GM19452 (cell line): ENCODE measurements at regions not wholly inside any gene's neighbourhood (a gene's known extent, or its start where the extent isn't known, plus 50 kb on each side); places are given as distances from the start of the nearest gene placed in this dataset.

Experiments used
- ATAC-seq: cut with Tn5 transposase; IDR thresholded peaks from one replicate; pipeline ENCODE4 v1.9.1; 2021; ENCODE audit not compliant: unreplicated experiment

DNA sequence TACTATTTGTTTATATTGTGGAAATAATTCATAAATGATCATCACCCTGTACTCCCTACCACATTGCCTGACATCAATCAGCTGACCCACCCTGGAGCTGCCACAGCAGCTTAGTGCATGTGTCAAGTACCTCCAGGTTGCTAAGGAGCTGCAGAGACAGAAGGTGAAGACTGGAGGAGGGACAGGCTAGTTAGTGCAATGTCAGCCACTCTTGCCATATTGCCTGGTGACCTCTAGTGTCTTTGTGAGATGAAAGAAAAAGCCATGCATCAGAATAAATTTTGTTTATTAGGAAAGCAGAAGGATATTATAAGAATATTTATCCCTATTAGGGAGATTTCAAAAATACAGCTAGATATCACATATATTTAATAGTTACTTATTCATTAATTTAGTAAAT, 243.9 kb upstream of the FAT4 start:
- ATAC-seq = no peak

DNA sequence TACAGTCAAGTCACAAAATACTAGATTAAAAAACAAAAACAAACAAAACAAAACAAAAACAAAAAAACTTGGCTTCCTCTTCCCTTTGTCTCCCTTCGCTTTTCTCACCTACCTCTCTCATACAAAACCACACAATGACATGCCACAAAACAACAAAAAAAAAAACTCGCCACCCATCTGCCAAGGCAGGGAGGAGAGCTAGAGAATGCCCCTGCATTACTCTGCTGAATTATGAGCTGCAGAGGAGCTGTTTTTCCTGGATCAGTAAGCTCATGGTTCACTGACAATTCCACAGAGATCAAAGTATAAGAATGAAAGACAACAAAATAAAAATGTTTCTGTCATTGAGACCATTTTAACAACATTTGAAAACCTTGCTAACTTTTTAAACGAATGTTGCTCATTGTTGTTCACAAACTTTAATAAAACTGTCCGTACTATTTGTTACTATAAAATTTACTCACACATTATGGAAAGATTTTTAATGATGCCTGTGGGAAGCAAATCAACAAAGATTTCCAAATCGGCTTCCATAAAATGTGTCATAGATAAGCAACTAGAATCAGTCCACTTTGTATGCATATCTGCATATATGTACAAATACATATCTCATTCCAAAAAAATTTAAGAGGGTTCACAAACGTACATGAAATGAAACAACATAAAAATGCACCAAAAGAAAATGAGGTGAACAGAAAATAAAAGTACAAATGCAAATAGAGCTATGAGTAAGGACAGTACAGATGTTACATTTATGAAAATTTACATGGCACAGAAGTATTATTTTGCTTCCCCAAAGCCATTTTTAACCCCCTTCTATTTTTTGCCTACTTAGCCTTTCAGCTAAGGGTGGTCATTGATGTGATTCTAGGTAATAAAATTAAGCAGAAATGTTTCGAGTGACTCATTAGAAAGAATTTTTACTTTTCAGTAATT, 252.4 kb upstream of the FAT4 start:
- no peak for ATAC-seq

DNA sequence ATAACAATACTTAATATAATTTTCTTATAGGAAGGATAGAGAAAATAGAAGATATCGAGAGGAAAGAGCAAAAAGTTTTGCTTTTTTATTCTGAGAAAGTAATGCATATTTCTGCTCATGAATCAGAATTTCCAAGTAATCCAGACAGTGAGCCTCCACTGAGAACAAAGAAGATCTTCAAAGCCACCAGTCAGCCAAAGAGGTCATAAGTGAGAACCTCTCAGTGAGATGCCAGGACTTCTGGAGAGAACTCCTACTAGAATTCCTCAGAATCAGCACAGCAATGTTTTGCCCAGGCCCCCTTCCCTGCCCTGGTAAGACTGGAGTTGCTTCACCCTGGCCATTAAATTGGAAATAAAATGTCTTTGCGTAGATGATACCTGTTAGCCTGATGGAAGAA, 254.4 kb upstream of the FAT4 start:
- no peak for ATAC-seq

DNA sequence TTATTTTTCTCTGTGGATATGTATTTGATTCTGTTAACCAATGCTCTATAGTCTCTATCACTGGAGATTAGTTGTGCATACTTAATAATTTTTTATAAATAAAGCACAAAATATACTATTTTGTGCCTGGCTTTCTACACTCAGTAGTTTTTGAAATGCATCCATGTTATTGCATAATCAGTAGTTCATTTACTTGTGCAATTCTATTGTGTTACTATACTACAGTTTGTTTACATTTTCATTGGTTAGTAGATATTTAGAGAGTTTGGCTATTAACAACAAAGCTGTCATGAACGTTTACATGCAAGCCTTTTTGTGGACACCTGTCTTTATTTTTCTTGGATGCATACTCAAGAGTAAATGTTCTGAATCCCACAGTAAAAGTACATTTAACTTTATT, 265.0 kb upstream of the FAT4 start:
- no peak for ATAC-seq

DNA sequence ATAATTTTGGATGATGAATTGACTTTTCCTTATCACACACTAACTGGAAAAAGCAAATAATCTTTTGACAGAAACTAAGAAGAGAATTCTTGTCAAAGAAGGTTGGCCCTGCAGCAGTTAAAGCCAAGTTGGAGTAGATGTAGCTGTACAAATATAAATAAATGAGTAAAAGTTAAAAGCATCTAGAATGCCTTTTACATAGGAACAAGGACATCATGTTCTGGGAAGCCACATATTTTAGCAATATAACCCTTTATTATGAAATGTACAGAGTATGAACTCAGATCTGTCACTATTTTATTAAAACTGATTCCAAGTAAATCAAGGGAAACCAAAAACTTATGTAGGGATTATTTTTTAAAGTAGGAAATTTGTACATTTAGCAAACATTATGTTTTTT, 269.4 kb upstream of the FAT4 start:
- ATAC-seq = no peak

DNA sequence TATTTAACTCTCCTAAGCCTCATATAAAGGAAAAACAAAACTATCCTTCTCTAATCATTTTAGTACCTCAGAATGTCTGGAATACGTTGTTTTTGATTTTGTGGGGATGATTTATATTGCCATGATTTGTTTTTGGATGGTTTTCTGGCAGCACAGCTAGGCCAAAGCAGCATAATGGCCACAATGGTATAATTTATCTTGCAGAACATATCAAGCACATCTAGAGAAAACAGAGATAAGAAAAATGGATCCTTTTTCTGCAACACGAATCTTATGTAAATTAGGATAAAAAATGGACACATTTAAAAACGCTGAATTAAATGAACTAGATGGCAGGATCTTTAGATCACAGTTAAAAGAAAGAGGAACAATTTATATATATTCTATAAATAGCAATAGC, 269.9 kb upstream of the FAT4 start:
- ATAC-seq = no peak

DNA sequence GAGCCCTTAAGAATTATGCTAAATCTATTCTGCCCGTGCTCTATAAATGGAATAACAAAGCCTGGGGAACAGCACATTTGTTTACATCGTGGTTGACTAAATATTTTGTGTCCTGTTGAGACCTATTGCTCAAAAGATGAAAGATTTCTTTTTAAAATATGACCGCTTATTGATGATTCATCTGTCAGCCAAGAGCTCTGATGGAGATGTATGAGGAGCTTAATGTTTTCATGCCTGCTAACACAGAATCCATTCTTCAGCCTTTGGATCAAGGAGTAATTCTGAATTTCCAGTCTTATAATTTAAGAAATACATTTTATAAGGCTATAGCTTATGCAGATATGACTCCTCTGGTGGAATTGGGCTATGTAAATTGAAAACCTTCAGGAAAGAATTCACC, 271.3 kb upstream of the FAT4 start:
- ATAC-seq = no peak

DNA sequence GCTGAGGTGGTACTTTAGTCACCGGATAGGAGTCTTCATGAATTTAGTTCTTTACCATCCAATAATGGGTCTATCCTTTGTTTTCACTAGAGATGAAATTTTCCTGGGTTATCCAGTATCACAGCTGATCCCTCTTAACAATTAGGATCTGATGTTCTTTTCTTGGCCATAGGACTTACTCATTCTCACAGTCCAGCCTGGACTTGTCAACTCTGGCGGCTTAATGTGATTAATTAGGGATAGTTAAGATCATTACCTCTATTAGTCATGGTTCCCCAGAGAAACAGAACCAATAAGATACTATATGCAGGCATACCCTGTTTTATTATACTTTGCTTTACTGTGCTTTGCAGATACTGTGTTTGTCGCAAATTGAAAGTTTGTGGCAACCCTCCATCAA, 272.7 kb upstream of the FAT4 start:
- ATAC-seq = no peak

DNA sequence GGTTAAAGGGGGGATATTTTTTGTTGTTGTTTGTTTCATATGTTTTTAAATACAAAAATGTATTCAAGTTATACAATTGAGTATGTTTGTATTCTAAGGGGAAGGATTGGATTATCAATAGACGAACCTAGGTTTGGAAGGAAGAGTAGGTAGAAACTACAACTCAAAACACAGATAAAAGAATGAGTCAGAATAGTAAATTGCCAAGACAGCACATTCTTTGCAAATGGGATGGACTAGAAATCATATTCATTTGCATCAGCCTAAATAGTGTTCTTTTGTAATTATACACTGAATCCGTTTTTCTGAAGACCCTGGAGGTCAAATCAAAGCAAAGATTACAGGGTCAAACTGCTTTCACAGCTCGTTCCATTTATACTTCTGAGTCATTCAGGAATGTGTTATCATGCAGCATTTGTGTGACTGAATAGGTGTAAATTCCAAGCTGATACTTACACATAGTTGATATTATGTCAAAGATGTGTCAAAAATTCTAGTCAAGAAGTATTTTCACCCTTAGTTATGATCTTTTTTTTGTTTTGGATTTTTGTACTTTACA, 273.3 kb upstream of the FAT4 start:
- no peak for ATAC-seq

DNA sequence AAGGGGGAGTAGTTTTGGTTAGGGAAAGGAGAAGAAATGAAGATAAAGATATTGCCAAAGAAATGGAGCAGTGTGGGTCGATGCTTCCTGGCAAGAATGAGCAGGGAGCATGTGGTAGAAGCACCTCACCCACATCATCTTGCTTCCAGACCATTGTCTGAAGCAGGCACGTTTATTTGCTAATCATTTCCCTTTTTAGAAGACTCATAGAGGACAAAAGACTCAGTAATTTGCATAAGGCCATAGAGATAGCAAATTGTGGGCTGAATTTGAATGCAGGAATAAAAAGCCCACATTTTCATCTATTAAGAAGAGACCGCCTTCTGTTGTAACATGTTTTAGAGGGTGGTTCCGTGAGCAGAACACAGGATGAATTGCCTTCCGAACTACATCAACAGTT, 275.2 kb upstream of the FAT4 start:
- ATAC-seq = no peak

DNA sequence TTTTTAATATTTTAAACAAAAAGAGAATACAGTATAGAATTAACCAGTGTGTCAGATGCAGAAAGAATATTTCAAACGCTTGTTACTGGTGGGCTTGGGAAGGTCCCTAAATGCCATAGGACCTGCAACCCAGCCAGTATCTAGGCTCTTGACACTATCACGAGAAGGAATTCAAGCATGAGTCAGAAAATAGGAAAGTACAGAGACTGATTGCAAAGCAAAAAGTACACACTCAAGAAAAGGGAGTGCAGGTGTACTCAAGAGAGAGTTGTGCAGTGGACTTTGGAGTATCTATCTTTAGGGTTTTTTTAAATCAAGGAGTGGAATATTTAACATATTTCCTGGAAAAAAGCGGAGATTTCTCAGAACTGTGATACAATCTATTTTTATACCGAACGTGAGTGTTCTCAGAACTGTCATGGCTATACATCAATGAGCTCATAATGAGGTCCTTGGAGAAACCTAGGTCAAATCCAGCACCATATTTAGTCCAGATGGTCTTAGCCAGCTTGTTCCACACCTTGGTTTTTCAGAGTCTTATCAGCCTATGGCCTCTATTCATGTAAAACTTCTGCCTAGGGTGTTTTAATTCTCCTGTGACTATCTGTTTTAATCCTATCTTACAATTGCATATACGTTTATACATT, 291.8 kb upstream of the FAT4 start:
- no peak for ATAC-seq

DNA sequence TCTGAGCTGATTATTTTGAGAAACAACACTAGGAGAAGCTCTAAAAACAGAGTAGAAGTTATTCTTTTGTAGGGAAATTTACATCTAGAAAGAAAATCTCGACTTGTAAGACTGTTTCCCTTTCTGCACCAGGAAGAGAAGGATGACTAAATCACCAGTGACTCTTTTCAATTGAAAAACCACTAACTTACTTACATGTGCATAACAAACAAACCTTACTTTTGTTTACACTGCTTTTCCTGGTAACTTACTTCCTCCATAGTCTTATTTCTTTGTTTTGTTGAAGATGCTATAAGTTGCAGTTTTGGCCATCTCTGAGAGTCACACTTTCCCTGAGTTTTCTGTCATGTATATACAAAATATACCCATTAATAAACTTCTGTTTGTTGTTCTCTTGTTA, 293.6 kb upstream of the FAT4 start:
- ATAC-seq = no peak

DNA sequence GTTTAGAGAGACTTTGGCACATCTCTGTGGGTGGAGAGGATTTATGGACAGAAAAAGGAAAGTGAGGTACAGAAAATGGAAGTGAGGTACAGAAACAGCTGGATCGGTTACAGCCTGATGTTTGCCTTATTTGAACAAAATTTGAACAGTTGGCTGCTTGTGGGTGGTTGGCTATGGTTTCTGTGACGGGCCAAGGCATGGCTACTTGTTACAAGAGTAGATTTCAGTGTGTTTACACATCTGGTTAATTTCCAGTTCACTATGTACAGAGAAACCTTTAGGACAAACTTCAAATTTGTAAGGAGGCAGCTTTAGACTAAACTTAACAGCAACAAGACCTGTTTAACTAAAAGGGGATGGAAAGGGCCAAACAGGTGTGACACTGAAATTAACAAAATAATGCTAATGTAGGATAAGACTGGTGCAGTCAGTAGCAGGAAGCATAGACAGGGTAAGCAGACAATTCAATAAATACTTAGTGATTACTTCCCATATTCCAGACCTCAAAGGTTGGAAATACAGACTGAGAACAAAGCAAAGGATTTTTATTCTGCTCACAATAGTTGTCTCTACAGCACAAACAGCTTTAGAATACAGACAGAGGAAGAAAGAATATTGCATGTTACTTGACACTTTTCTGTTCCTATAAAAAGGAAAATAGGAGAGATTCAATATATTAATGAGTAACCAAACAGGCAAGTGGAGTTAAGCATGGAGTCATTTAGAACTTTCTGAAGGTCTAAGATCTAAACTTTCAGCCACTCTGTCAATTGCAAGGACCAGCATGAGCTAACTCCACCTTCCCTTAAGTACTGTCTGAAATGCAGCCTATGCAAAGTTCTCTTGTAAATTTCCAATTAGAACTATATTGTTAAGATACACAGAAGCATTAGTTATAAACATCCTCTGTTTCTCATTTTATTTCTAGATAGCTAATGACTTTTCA, 294.4 kb upstream of the FAT4 start:
- ATAC-seq = no peak

DNA sequence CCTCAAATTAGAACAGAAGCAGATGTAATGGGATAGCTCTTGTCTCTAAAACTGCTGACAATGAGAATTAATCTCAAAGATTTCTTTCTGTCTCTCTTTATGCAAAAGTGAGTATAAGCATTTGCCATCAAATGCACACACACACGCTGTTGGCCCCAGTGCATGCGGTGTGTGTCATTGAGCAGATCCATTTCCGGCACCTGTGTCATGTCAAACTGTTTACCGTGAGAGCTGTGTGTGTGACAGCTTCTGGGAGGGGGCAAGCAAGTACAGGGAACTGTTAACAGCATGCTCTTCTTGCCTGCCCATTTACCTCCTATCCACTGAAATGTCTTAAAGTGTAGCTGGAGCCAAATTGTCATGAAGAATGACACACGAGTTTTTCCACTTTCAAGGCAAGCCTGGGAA, 297.9 kb upstream of the FAT4 start:
- no peak for ATAC-seq

DNA sequence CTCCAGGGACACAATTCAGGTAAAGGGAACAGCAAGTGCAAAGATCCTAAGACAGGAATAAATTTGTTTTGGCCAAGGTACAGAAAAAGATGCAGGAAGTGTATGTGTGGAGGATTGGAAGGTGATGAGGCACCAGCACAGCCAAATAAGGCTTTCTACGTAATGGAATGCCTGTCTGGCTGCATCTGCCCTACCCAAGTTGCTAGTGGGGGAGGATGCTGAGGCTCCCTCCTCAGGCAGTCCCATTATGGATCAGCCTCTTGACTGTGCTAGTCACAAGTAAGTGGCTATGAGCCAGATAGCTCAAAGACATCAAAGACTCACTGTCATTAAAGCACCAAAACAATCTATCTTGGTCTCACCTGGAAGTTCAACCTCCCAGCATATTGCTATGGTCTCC, 300.9 kb upstream of the FAT4 start:
- ATAC-seq = no peak

DNA sequence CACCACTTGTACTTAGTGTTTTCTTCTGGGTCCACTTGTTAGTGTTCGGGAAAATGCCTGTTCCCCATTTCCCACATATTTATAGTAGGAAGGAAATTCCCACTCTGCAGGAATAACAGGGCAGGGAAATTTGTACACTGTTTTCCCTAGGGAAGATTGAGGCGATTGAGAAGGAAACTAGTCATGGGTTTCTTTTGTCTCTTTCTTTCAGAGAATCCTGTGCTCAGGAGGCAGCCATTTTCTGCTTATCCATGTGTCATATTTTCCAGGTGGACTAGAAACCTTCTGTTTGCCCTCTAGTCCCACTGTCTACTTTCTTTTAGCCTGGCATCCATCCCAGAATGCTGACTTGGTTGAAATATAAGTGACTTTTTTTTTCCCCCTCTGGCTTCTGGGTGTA, 299.1 kb upstream of the ANKRD50 start:
- ATAC-seq = no peak

DNA sequence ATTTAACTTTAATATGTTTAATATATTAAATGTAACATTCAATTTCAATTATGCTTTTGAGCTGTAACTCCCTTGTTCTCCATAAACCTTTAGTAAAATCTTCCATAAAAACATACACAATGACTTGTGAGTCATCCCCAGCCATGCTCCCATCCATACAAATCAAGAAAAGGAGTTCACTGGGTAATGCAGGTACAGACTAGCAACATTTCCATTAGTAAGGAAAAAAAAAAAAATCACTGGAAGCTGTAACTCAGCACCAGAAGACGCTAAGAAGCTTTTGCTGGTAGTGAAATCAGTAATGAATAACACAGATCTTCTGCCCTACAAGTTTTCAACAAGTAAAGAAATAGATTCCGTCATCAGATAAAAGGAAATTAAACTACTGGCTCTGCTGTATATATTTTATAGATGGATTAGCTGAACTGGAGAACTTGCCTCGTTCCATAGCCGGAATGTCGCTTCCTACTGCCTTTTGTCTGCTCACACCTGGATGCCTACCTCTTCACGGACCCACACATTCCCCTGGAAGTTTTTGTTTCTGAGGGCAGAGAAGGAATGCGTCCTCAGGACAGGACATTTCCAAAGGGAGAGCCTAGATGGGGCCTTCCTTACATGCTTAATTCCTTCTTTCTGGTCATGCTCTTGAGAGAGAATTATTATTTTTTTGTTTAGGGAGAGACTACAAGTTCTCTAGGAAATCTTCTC, 298.4 kb upstream of the ANKRD50 start:
- ATAC-seq = no peak

DNA sequence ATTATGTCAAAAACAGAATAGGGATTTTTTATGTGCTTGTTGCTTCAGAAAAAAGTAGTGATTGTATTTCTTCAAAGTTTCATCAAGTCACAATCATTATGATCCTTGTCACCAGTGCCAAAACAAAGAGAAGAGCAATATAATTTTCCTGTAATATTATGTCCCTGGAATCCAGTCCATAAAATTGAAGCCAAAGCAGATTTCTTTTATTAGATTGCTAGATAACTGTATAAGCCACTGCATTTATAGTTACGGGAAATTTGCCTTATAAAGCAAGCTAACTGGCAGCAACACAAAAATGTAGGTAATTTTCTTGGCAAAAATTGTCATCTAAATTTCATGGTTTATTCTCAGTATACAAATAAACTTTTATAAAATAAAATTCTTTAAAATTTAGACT, 296.1 kb upstream of the ANKRD50 start:
- no peak for ATAC-seq

DNA sequence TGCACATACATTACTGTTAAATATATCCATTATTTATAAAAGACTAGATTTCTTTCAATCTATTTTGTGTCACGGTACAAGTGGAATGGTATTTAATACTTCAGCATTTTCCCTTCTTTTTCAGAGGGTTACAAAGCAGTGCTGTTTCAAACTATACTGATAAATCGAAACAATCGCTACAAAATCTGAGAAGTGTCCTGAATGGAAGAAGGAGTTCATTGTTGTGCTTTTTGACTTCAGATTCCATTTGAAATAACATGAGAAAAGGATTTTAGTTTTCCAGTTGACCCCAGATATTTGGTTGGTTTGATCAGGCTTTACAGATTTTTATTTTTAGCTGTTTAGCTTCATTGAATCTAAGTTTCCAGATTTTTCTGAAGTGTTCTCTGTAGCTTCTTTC, 292.1 kb upstream of the ANKRD50 start:
- no peak for ATAC-seq

DNA sequence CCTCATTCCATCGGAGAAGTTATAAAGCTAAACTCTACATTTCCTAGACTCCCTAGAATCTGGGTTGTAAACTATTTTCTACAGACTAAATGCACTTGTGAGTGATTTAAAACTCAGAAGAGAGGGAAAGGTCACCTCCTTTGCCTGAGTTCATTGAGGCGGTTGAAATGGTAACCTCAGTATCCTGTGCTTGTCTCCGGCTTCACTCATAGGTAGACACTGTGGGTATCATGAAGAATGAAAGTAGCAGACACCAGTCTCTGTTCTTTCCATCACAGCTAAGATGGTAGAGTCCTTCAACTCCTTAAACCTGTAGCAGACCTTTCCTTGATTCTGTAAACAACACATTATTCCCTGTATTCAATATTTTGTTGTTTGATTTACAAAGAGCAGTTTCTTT, 291.3 kb upstream of the ANKRD50 start:
- no peak for ATAC-seq

DNA sequence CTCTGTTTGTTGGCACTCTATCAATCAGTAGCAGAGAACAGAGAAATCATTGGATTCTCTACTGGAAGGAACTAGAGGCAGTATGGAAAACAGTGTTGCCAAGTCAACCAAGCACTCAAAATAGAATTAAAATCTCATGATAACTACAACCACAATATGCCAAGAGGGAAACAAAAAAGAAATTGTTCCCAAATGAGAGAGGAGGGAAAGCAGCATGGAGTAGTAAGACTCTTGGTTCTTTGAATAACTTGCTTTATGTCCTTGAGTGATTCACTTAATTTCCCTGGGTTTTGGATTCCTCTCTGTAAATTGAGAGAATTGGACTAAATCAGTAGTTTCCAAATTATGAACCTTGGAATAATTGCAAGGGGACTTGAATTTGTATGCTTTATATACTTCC, 285.5 kb upstream of the ANKRD50 start:
- no peak for ATAC-seq
